Neuronal stem cell (in vitro differentiated cells): ENCODE measurements at regions not wholly inside any gene's neighbourhood (a gene's known extent, or its start where the extent isn't known, plus 50 kb on each side); places are given as distances from the start of the nearest gene placed in this dataset.

ENCODE experiments used
- DNase-seq: peaks from one replicate; pipeline ENCODE4 v3.0.0-alpha.2; 2013; ENCODE audit warnings: low spot score
- H2AFZ ChIP-seq: one replicate; pipeline ENCODE4 v1.6.1; 2013; ENCODE audit warnings: mild to moderate bottlenecking, low read length, inconsistent platforms
- H2AK5ac ChIP-seq: 2 replicates; pipeline ENCODE4 v1.6.1; 2013; ENCODE audit warnings: low read depth, mild to moderate bottlenecking, inconsistent platforms, low read length, moderate library complexity, mixed read lengths
- H2BK120ac ChIP-seq: 2 replicates; pipeline ENCODE4 v1.6.1; 2013; ENCODE audit warnings: low read depth, mild to moderate bottlenecking, inconsistent platforms, low read length, moderate library complexity, mixed read lengths
- H2BK12ac ChIP-seq: one replicate; pipeline ENCODE4 v1.6.1; 2013; ENCODE audit warnings: low read length, inconsistent platforms
- H2BK15ac ChIP-seq: 2 replicates; pipeline ENCODE4 v1.6.1; 2013; ENCODE audit warnings: mild to moderate bottlenecking, low read length, inconsistent platforms, mixed read lengths
- H2BK5ac ChIP-seq: one replicate; pipeline ENCODE4 v1.6.1; 2013; ENCODE audit warnings: inconsistent platforms, mild to moderate bottlenecking, low read length, moderate library complexity
- H3K14ac ChIP-seq: one replicate; pipeline ENCODE4 v1.6.1; 2013; ENCODE audit warnings: low read length, inconsistent platforms
- H3K18ac ChIP-seq: 2 replicates; pipeline ENCODE4 v1.6.1; 2013; ENCODE audit warnings: low read length, inconsistent platforms
- H3K23ac ChIP-seq: 2 replicates; pipeline ENCODE4 v1.6.1; 2013; ENCODE audit warnings: low read depth, mild to moderate bottlenecking, mixed read lengths, low read length, inconsistent platforms; ENCODE audit not compliant: poor library complexity
- H3K27ac ChIP-seq: replicated peaks from 3 replicates; pipeline ENCODE4 v1.5.1; 2013; ENCODE audit warnings: low read length, inconsistent platforms
- H3K27me3 ChIP-seq, 3 experiments: 2 replicates each; pipeline ENCODE4 v1.6.1; 2013; ENCODE audit warnings: low read length in 3 of 3, mild to moderate bottlenecking in 2 of 3, inconsistent platforms in 1 of 3, low read depth in 1 of 3, mixed read lengths in 1 of 3, moderate library complexity in 1 of 3; ENCODE audit not compliant: control insufficient read depth in 3 of 3, insufficient read depth in 3 of 3
- H3K36me3 ChIP-seq, 2 donors: replicated peaks in 1 of 2; 2 replicates each; pipeline ENCODE4 v1.6.1; 2013; ENCODE audit warnings: low read length in 2 of 2; ENCODE audit not compliant: control insufficient read depth in 2 of 2, insufficient read depth in 2 of 2
- H3K4ac ChIP-seq: 2 replicates; pipeline ENCODE4 v1.6.1; 2013; ENCODE audit warnings: inconsistent platforms, mild to moderate bottlenecking, low read length, moderate library complexity
- H3K4me1 ChIP-seq, 2 donors: 1 replicate in 1 of 2; 2 replicates in 1 of 2; pipeline ENCODE4 v1.6.1; 2013; ENCODE audit warnings: low read length in 2 of 2, low read depth in 1 of 2; ENCODE audit not compliant: control insufficient read depth in 2 of 2, insufficient read depth in 1 of 2
- H3K4me2 ChIP-seq: one replicate; pipeline ENCODE4 v1.6.1; 2013; ENCODE audit warnings: mild to moderate bottlenecking, low read length, inconsistent platforms; ENCODE audit not compliant: insufficient read depth, poor library complexity, severe bottlenecking
- H3K4me3 ChIP-seq, 2 donors: 2 replicates each; pipeline ENCODE4 v1.5.1; 2013; ENCODE audit warnings: low read length in 2 of 2, mild to moderate bottlenecking in 2 of 2, inconsistent platforms in 1 of 2, moderate library complexity in 1 of 2
- H3K79me1 ChIP-seq: one replicate; pipeline ENCODE4 v1.6.1; 2013; ENCODE audit warnings: low read depth, mild to moderate bottlenecking, inconsistent platforms, low read length, moderate library complexity
- H3K9ac ChIP-seq: one replicate; pipeline ENCODE4 v1.6.1; 2013; ENCODE audit warnings: mild to moderate bottlenecking, low read depth, low read length, inconsistent platforms; ENCODE audit not compliant: poor library complexity
- H3K9me3 ChIP-seq, 2 donors: replicated peaks in 1 of 2; 2 replicates each; pipeline versions ENCODE3 to v1.6.1; 2013; ENCODE audit warnings: low read length in 2 of 2, mild to moderate bottlenecking in 2 of 2, inconsistent platforms in 1 of 2, low read depth in 1 of 2, mixed read lengths in 1 of 2, moderate library complexity in 1 of 2; ENCODE audit not compliant: control insufficient read depth in 2 of 2, insufficient read depth in 1 of 2
- H4K8ac ChIP-seq: one replicate; pipeline ENCODE4 v1.6.1; 2013; ENCODE audit warnings: low read depth, mild to moderate bottlenecking, inconsistent platforms, low read length, moderate library complexity
- H4K91ac ChIP-seq: one replicate; pipeline ENCODE4 v1.6.1; 2013; ENCODE audit warnings: low read length, low read depth, mild to moderate bottlenecking, inconsistent platforms; ENCODE audit not compliant: poor library complexity
- WGBS, 2 donors: extraction: QIAGEN DNeasy Blood & Tissue Kit; methylation state at CpG; one replicate each; pipeline ENCODE4 v1.1.7; 2013; ENCODE audit warnings: missing lambda C conversion rate in 2 of 2, mixed read lengths in 1 of 2; ENCODE audit not compliant: insufficient read length in 2 of 2, insufficient replicate concordance in 1 of 2; ENCODE audit errors: extremely low coverage in 2 of 2; 5-methylcytosine and 5-hydroxymethylcytosine counted together

GRCh38 chr1:189616893-189617292 lies 860.8 kb downstream of the BRINP3 start:
- H2AFZ ChIP-seq = no peak overlapping the region
- no peak overlapping the region for H2AK5ac ChIP-seq
- no peaks in the 10 kb centered on the region for H3K9me3 ChIP-seq
- H3K27ac ChIP-seq = no peak overlapping the region
- no peak overlapping the region for H3K4ac ChIP-seq
- no peak overlapping the region for H3K4me3 ChIP-seq
- no peak overlapping the region for H3K4me2 ChIP-seq
- H2BK15ac ChIP-seq = no peak overlapping the region
- no peak overlapping the region for H2BK120ac ChIP-seq
- H2BK5ac ChIP-seq = no peak overlapping the region
- no peaks in the 10 kb centered on the region for H3K4me1 ChIP-seq
- no peak overlapping the region for H3K9ac ChIP-seq
- H3K23ac ChIP-seq = no peak overlapping the region
- no peak for DNase-seq
- no peak overlapping the region for H3K14ac ChIP-seq
- H3K79me1 ChIP-seq = no peaks in the 10 kb centered on the region
- no peak overlapping the region for H4K91ac ChIP-seq
- no peak overlapping the region for H2BK12ac ChIP-seq
- WGBS, 2 donors = 100% methylated on average over 3 of the region's 5 CpGs
- no peak overlapping the region for H4K8ac ChIP-seq
- no peak overlapping the region for H3K18ac ChIP-seq
- H3K27me3 ChIP-seq = no peaks in the 10 kb centered on the region
- H3K36me3 ChIP-seq = no peaks in the 10 kb centered on the region

GRCh38 chr1:189619682-189620332 lies 857.9 kb downstream of the BRINP3 start:
- no peak overlapping the region for H3K27ac ChIP-seq
- H3K27me3 ChIP-seq = no peaks in the 10 kb centered on the region
- no peaks in the 10 kb centered on the region for H3K9me3 ChIP-seq
- no peaks in the 10 kb centered on the region for H3K4me1 ChIP-seq
- H4K91ac ChIP-seq = no peak overlapping the region
- H3K36me3 ChIP-seq = no peaks in the 10 kb centered on the region
- H2BK12ac ChIP-seq = no peak overlapping the region
- H2AFZ ChIP-seq = peak overlapping the region; percentile 6
- no CpG with 5 or more reads among the region's 3 CpGs for WGBS, 2 donors
- H2BK5ac ChIP-seq = no peak overlapping the region
- H2BK15ac ChIP-seq = no peak overlapping the region
- H3K79me1 ChIP-seq = no peaks in the 10 kb centered on the region
- H3K4me2 ChIP-seq = no peak overlapping the region
- H3K23ac ChIP-seq = no peak overlapping the region
- DNase-seq = no peak
- H3K9ac ChIP-seq = no peak overlapping the region
- no peak overlapping the region for H2AK5ac ChIP-seq
- H3K4ac ChIP-seq = no peak overlapping the region
- H3K18ac ChIP-seq = no peak overlapping the region
- no peak overlapping the region for H4K8ac ChIP-seq
- no peak overlapping the region for H3K4me3 ChIP-seq
- no peak overlapping the region for H2BK120ac ChIP-seq
- no peak overlapping the region for H3K14ac ChIP-seq

GRCh38 chr1:189620471-189620870 lies 857.2 kb downstream of the BRINP3 start:
- Histone ChIP-seq H3K18ac (no peak overlapping the region), H3K9ac (no peak overlapping the region)
- WGBS, 2 donors = no CpG with 5 or more reads among the region's 2 CpGs

GRCh38 chr1:189623336-189623735 lies 854.3 kb downstream of the BRINP3 start:
- Histone ChIP-seq H3K9me3 (no peaks in the 10 kb centered on the region), H3K18ac (no peak overlapping the region), H3K4me2 (no peak overlapping the region), H3K79me1 (no peaks in the 10 kb centered on the region), H2BK15ac (no peak overlapping the region), H2BK12ac (no peak overlapping the region), H3K4me3 (no peak overlapping the region), H4K91ac (no peak overlapping the region), H4K8ac (no peak overlapping the region), H3K14ac (no peak overlapping the region), H2AFZ (no peak overlapping the region), H3K23ac (no peak overlapping the region), H3K36me3 (no peaks in the 10 kb centered on the region), H3K4ac (no peak overlapping the region), H2AK5ac (no peak overlapping the region), H3K9ac (no peak overlapping the region), H3K4me1 (no peaks in the 10 kb centered on the region), H3K27ac (no peak overlapping the region), H2BK120ac (no peak overlapping the region), H3K27me3 (no peaks in the 10 kb centered on the region), H2BK5ac (no peak overlapping the region)
- no peak for DNase-seq
- no CpG with 5 or more reads among the region's 2 CpGs for WGBS, 2 donors

More at GRCh38 chr1:189620471-189620870, 857.2 kb downstream of the BRINP3 start:
- no peak overlapping the region for H3K4ac ChIP-seq
- H4K8ac ChIP-seq = no peak overlapping the region
- no peak overlapping the region for H2AFZ ChIP-seq
- H3K4me1 ChIP-seq = no peaks in the 10 kb centered on the region
- no peaks in the 10 kb centered on the region for H3K36me3 ChIP-seq
- no peak for DNase-seq
- no peak overlapping the region for H3K23ac ChIP-seq
- no peak overlapping the region for H2BK120ac ChIP-seq
- no peak overlapping the region for H2AK5ac ChIP-seq
- no peak overlapping the region for H3K4me3 ChIP-seq
- H3K27ac ChIP-seq = no peak overlapping the region
- H2BK15ac ChIP-seq = no peak overlapping the region
- no peak overlapping the region for H3K4me2 ChIP-seq
- no peaks in the 10 kb centered on the region for H3K9me3 ChIP-seq
- no peaks in the 10 kb centered on the region for H3K79me1 ChIP-seq
- H2BK12ac ChIP-seq = no peak overlapping the region
- no peaks in the 10 kb centered on the region for H3K27me3 ChIP-seq
- no peak overlapping the region for H4K91ac ChIP-seq
- H3K14ac ChIP-seq = no peak overlapping the region
- H2BK5ac ChIP-seq = no peak overlapping the region
